K562 (cell line): ENCODE measurements at regions not wholly inside any gene's neighbourhood (a gene's known extent, or its start where the extent isn't known, plus 50 kb on each side); places are given as distances from the start of the nearest gene placed in this dataset.

ENCODE experiments used
- FOXP1 ChIP-seq: sonication (generic); formaldehyde crosslinking; IDR thresholded peaks from 2 replicates; pipeline ENCODE4 v1.8.0; 2022; ENCODE audit warnings: mild to moderate bottlenecking, missing genetic modification reagents
- MTA1 ChIP-seq: fragments of 450-650 bp; IDR thresholded peaks from 2 replicates; pipeline ENCODE4 v1.6.1; 2017; ENCODE audit warnings: borderline replicate concordance
- NFRKB ChIP-seq: fragments of 450-650 bp; IDR thresholded peaks from 2 replicates; pipeline ENCODE4 v1.6.1; 2016; ENCODE audit warnings: low read depth
- ZBTB5 ChIP-seq: fragments of 450-650 bp; IDR thresholded peaks from 2 replicates; pipeline ENCODE4 v1.6.1; 2017; ENCODE audit warnings: antibody characterized with exemption
- ZNF764 ChIP-seq: fragments of 250-450 bp; sonication (Bioruptor Pico); IDR thresholded peaks from 2 replicates; pipeline ENCODE4 v1.4.0; 2020; ENCODE audit warnings: low read depth, mild to moderate bottlenecking, moderate library complexity

DNA sequence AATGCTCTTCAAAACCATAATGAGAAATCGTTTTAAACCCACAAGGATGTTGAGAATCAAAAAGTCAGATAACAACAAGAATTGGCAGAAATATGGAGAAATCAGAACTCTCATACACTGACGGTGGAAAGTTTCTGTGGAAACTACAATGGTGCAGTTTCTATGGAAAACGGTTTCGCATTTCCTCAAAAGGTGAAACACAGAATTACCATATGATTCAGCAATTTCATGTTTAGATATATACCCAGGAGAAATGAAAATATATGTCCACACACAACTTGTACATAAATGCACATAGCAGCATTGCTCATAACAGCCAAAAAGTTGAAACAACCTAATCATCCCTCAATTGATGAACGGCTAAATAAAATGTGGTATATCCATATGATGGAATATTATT, 218.2 kb downstream of the ARL4A start:
- TF ChIP-seq ZBTB5 = no peak
- no peak for TF ChIP-seq FOXP1 (CRISPR knock-in tag)
- no peak for TF ChIP-seq NFRKB
- no peak for TF ChIP-seq ZNF764
- TF ChIP-seq MTA1 = no peak
